Esophagus muscularis mucosa (tissue), 4 donors: ENCODE measurements at regions not wholly inside any gene's neighbourhood (a gene's known extent, or its start where the extent isn't known, plus 50 kb on each side); places are given as distances from the start of the nearest gene placed in this dataset.

Source experiments
- EP300 ChIP-seq: sonication (generic); formaldehyde crosslinking; IDR thresholded peaks from one replicate; pipeline ENCODE4 v1.6.1; 2017; ENCODE audit warnings: antibody characterized with exemption
- POLR2A ChIP-seq: fragments of 450-650 bp; IDR thresholded peaks from one replicate; pipeline ENCODE4 v1.6.1; 2017; ENCODE audit warnings: antibody characterized with exemption, moderate library complexity, mild to moderate bottlenecking, low read depth
- POLR2AphosphoS5 ChIP-seq, 2 donors: sonication (generic); formaldehyde crosslinking; IDR thresholded peaks; one replicate each; pipeline ENCODE4 v1.6.1; 2017; ENCODE audit warnings: antibody characterized with exemption in 2 of 2
- TF ChIP-seq, protein P1 (sequence below), 3 experiments: fragments of 200-600 bp in 2 of 3; fragments of 450-650 bp in 1 of 3; sonication (generic) in 2 of 3; IDR thresholded peaks; one replicate each; pipeline ENCODE4 v1.5.1; 2017 to 2019; ENCODE audit warnings: antibody characterized with exemption in 3 of 3, mild to moderate bottlenecking in 2 of 3, moderate library complexity in 1 of 3

DNA sequence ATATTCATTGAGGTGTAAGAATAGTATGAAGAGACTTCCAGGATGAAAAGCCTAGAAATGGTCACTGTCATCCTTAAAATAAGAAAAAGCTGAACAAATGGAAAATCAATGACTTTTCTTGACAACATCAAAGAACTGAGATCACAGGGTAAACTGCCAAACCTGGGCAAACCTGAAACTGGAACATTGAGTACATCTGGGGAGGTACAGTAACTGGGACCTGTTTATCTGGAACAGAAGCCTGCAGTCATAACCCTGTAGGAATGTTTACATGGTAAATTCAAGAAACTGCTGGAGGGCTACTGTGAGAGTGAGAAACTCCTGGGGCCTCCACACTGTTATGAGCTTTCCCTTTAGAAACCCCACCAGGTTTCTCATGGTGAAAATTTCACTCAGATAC lies 130.1 kb upstream of the PIRT start:
- TF ChIP-seq, protein P1, sequence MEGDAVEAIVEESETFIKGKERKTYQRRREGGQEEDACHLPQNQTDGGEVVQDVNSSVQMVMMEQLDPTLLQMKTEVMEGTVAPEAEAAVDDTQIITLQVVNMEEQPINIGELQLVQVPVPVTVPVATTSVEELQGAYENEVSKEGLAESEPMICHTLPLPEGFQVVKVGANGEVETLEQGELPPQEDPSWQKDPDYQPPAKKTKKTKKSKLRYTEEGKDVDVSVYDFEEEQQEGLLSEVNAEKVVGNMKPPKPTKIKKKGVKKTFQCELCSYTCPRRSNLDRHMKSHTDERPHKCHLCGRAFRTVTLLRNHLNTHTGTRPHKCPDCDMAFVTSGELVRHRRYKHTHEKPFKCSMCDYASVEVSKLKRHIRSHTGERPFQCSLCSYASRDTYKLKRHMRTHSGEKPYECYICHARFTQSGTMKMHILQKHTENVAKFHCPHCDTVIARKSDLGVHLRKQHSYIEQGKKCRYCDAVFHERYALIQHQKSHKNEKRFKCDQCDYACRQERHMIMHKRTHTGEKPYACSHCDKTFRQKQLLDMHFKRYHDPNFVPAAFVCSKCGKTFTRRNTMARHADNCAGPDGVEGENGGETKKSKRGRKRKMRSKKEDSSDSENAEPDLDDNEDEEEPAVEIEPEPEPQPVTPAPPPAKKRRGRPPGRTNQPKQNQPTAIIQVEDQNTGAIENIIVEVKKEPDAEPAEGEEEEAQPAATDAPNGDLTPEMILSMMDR (IDR thresholded peaks at IDR 0.05) = no peak
- no peak for TF ChIP-seq POLR2A
- no peak for TF ChIP-seq EP300
- TF ChIP-seq POLR2AphosphoS5 (IDR thresholded peaks at IDR 0.05) = no peak
